HUES64 (cell line): ENCODE measurements at regions not wholly inside any gene's neighbourhood (a gene's known extent, or its start where the extent isn't known, plus 50 kb on each side); places are given as distances from the start of the nearest gene placed in this dataset.

ENCODE experiments used
- H3K27ac ChIP-seq: 2 replicates; pipeline ENCODE4 v1.7.0; 2013; ENCODE audit warnings: low read depth, low read length, inconsistent platforms
- H3K27me3 ChIP-seq: 2 replicates; pipeline ENCODE4 v1.6.1; 2013; ENCODE audit warnings: mild to moderate bottlenecking, low read length; ENCODE audit not compliant: insufficient read depth
- H3K36me3 ChIP-seq: 2 replicates; pipeline ENCODE4 v1.6.1; 2013; ENCODE audit warnings: mild to moderate bottlenecking, low read length; ENCODE audit not compliant: insufficient read depth
- H3K4me1 ChIP-seq: 2 replicates; pipeline ENCODE4 v1.6.1; 2013; ENCODE audit warnings: mild to moderate bottlenecking, low read length, moderate library complexity; ENCODE audit not compliant: insufficient read depth
- H3K4me3 ChIP-seq: 2 replicates; pipeline ENCODE4 v1.5.1; 2013; ENCODE audit warnings: mild to moderate bottlenecking, low read length, moderate library complexity
- H3K9ac ChIP-seq: 2 replicates; pipeline ENCODE4 v1.6.1; 2013; ENCODE audit warnings: mild to moderate bottlenecking, low read depth, low read length
- H3K9me3 ChIP-seq: 2 replicates; pipeline ENCODE4 v1.6.1; 2013; ENCODE audit warnings: low read depth, low read length; ENCODE audit not compliant: insufficient read depth
- WGBS: fragments of 150-250, 120-280 bp; methylation state at CpG from one replicate; pipeline ENCODE4 v1.1.7; 2013; ENCODE audit warnings: missing lambda C conversion rate; 5-methylcytosine and 5-hydroxymethylcytosine counted together

DNA sequence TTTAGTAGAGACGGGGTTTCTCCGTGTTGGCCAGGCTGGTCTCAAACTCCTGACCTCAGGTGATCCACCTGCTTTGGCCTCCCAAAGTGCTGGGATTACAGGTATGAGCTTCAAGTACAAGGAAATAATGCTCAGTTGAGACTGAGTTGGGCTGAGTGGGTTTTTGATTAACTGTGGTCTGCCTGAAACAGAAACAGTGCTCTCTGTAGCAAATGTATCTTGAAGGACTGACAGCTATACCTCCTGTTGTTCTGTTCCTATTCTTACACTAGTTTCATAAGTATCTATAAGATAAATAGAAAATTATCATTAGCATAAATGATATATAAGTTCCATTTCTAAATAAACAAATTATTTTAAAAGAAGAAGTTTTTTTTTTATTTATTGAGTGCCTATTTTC lies 142.8 kb upstream of the PTPRK start:
- H3K9ac ChIP-seq, result no peak overlapping the region
- no peaks in the 10 kb centered on the region for H3K4me1 ChIP-seq
- 93% methylated on average over 2 of the region's 2 CpGs for WGBS
- H3K4me3 ChIP-seq, result no peak overlapping the region
- H3K9me3 ChIP-seq, result no peaks in the 10 kb centered on the region
- no peak overlapping the region for H3K27ac ChIP-seq
- no peaks in the 10 kb centered on the region for H3K27me3 ChIP-seq
- no peaks in the 10 kb centered on the region for H3K36me3 ChIP-seq

DNA sequence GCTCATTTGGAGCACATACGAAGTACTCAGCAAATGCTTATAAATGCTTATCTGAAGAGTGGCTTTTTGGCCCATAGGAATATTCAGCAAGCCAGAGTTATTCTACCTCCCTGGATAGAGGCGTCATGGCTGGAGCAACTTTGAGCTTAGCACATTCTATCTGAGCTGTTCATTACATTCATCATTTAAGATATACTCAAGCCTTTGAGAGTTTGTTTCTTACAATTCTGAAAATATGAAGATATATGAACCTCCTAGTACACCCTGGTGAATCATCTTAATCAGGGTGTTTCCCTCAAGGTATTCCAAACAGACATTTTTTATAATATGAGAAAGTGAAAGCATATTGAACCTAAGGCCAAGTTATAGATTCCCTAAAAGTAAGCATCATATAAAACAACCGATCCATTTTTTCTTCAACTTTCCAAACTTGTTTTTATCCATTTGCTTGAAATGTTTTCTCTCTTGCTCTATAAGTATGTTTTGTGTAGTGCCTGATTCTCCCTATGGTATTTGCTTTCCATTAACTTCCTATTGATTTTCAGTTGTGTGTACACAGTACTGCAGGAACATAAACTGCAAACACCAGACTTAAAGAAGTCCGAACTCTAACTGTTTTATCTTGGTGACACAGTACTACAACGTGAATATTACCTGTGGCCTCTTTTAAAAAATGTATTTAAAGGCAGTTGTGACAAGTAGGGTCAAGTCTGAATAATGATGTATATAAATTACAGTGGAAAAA lies 139.7 kb upstream of the PTPRK start:
- peaks cover 7% of the 10 kb centered on the region; the same call in 1 of the 2 replicates for H3K4me1 ChIP-seq
- 96% methylated on average over 4 of the region's 5 CpGs for WGBS
- H3K4me3 ChIP-seq, result no peak overlapping the region
- H3K27me3 ChIP-seq, result no peaks in the 10 kb centered on the region
- no peak overlapping the region for H3K27ac ChIP-seq
- no peak overlapping the region for H3K9ac ChIP-seq
- H3K9me3 ChIP-seq, result no peaks in the 10 kb centered on the region
- H3K36me3 ChIP-seq, result no peaks in the 10 kb centered on the region

DNA sequence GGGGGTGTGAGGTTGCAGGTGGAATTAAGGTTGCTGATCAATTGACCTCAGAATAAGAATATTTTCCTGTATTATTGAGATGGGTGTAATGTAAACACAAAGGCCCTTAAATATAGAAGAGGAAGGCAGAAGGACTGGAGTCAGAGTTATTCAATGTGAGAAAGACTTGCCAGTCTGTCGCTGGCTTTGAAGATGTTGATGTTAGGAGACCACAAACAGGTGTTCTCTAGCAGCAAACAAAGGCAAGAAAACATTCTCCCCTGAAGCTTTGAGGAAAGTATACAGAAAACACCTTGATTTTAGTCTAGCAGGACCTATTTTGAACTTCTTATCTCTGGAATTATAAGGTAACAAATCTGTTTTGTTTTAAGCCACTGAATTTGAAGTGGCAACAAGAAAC lies 138.9 kb upstream of the PTPRK start:
- H3K36me3 ChIP-seq, result no peaks in the 10 kb centered on the region
- peaks cover 7% of the 10 kb centered on the region; the same call in 1 of the 2 replicates for H3K4me1 ChIP-seq
- H3K27me3 ChIP-seq, result no peaks in the 10 kb centered on the region
- WGBS, result 71% methylated on average over 1 of the region's 1 CpG
- H3K9me3 ChIP-seq, result no peaks in the 10 kb centered on the region
- no peak overlapping the region for H3K9ac ChIP-seq
- H3K27ac ChIP-seq, result no peak overlapping the region
- H3K4me3 ChIP-seq, result no peak overlapping the region

DNA sequence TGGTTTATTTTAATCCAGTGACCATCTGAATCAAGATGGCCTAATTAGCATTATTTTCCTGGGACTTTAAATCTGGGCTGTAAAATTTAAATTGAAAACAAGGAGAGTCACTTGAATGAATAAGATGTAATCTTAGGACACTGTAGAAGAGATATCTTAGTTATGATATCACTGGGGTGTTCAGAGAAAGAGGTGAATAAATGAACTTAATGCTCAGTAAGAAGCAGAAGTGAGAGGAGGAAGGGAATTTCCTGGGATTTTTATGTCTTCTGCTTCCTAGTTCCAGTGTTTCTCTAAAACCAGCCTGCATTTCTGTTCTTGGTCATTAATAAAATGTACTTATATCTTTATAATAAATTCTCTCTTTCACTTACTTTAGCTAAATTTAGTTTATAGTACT lies 136.8 kb upstream of the PTPRK start:
- Histone ChIP-seq H3K9ac (no peak overlapping the region), H3K36me3 (no peaks in the 10 kb centered on the region), H3K4me1 (peaks cover 7% of the 10 kb centered on the region; the same call in 1 of the 2 replicates), H3K27me3 (no peaks in the 10 kb centered on the region), H3K27ac (no peak overlapping the region), H3K4me3 (no peak overlapping the region), H3K9me3 (no peaks in the 10 kb centered on the region)

DNA sequence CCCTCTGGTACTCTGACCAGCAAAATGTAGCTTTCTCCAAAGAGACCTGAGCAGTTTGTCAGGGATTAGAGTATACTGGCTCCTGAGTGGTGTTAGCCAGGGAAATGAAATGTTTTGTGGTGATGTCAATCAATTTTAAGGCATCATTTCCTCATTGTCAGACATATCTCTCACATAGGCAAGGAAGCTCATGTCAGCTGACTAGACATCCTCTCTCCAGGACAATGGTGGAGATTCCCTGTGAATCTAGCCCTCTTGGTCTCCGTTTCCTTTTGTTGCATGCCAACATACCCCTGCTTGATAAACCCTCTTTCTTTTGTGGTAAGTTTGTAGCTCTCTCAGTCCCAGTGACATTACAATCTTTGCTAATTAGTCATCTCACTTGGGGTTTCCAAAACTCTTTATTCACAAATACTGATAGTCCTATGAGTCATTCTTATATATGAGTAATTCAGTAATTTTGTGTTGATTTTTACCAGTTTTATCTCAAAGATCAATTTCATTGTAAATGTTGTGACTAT lies 135.6 kb upstream of the PTPRK start:
- Histone ChIP-seq H3K27ac (no peak overlapping the region), H3K36me3 (no peaks in the 10 kb centered on the region), H3K9me3 (no peaks in the 10 kb centered on the region), H3K9ac (no peak overlapping the region), H3K4me1 (peaks cover 7% of the 10 kb centered on the region; the same call in 1 of the 2 replicates), H3K4me3 (no peak overlapping the region), H3K27me3 (no peaks in the 10 kb centered on the region)
- WGBS, result 60% methylated on average over 1 of the region's 1 CpG

DNA sequence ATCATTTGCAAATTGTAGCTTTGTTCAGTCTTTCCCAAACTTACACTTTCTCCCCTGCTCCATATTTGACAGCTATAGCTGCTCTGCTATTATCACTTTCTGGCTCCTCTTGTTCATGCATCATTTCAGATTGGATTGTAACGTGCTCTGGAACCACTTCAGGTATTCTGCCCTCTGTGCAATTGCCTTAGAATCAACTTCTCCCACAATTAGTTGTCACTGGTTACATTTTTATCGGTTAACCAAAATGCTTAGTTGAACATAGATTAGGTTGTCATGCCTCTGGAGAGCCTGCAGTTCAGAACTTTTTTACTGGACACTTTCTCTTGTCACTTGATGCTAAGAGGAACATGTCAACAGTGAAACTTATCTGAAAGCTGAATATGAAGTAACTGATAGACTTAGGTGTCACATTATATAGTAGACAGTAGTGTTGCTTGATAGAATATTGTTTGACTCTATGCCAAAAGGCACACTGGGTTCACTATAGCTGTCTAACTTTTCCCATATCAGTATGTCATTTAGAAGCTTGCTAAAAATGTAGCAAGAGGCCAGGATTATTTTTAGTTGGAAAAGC lies 127.7 kb upstream of the PTPRK start:
- Histone ChIP-seq H3K4me3 (no peak overlapping the region), H3K27ac (no peak overlapping the region), H3K9me3 (no peaks in the 10 kb centered on the region), H3K27me3 (no peaks in the 10 kb centered on the region), H3K36me3 (no peaks in the 10 kb centered on the region), H3K9ac (no peak overlapping the region), H3K4me1 (no peaks in the 10 kb centered on the region)
- WGBS, result 89% methylated on average over 2 of the region's 2 CpGs

DNA sequence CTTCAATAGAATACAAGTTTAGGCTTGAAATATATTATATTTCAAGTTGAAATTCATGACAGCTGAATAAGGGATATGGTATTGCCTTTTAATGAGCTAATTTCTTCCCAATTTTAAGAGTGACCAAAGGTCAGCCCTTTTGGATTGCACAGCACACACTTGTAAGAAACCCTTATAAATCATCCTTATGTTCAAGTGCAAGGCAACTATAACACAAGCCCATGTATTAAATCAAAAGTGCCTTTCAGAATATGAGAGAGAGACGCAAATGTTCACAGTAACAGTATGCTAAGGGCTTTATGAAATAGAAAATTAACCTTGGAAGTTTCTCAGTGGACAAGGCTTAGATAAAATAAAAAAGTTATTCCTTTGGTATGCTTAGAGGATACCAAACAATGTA lies 121.7 kb upstream of the PTPRK start:
- Histone ChIP-seq H3K4me1 (no peaks in the 10 kb centered on the region), H3K36me3 (no peaks in the 10 kb centered on the region), H3K9me3 (no peaks in the 10 kb centered on the region), H3K27ac (no peak overlapping the region), H3K4me3 (no peak overlapping the region), H3K9ac (no peak overlapping the region), H3K27me3 (no peaks in the 10 kb centered on the region)
- 100% methylated on average over 1 of the region's 1 CpG for WGBS

DNA sequence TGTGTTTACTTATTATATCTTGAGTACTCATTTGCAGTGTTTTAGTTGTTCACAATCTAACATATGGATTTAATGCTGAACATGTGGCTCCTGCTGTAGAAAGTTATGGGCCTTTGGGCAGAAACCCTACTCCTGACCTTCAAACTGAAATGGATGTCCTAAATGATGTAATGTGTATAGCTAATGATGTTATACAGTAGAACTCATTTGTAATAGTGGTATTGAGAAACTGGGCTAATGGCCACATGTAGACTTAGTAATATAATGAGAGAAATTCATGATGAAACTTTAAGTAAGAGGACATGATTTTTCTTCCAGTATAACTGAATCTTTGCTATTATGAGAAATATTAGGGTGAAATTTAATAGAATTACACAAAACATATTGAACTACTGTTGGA lies 121.3 kb upstream of the PTPRK start:
- Histone ChIP-seq H3K36me3 (no peaks in the 10 kb centered on the region), H3K9me3 (no peaks in the 10 kb centered on the region), H3K4me3 (no peak overlapping the region), H3K4me1 (no peaks in the 10 kb centered on the region), H3K27me3 (no peaks in the 10 kb centered on the region), H3K9ac (no peak overlapping the region), H3K27ac (no peak overlapping the region)

DNA sequence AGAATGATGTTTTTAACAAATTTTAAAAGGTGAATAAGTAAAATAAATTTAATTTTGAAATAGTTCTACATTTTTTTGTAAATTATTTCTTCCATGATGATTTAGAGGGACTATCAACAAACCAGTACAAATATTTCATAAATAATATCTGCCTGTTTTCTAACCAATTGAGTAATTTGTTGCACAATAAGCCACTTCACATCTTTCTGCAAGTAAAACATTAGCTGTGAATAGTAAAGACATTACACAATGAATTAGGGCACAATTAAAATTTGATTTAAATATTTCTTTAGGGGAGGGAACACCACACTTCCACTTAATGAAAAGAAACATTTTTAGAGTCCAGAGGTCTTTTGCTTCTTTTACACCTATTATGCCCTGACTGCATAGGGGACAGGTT lies 118.4 kb upstream of the PTPRK start:
- H3K9ac ChIP-seq, result no peak overlapping the region
- H3K36me3 ChIP-seq, result no peaks in the 10 kb centered on the region
- no peaks in the 10 kb centered on the region for H3K4me1 ChIP-seq
- H3K27ac ChIP-seq, result no peak overlapping the region
- H3K27me3 ChIP-seq, result no peaks in the 10 kb centered on the region
- no peaks in the 10 kb centered on the region for H3K9me3 ChIP-seq
- no peak overlapping the region for H3K4me3 ChIP-seq

DNA sequence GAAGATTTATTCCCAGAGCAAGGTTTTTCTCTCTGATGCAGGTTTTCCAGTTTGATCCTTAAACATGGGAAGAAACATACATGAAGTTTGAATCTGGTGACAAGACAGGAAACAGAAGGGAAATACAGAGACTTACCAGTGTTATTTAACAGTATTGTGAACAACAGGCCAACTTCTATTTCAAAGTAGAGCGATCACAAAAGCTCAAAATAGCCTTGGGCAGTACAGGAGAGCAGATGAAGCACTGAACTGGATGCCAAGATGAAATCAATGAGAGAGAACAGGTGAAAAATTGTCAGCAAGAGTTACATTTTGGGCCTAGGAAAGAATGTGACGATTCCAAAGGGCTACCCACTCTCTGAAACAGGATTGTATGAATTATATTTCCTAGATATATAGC lies 114.8 kb upstream of the PTPRK start:
- WGBS, result 94% methylated on average over 2 of the region's 2 CpGs
- Histone ChIP-seq H3K36me3 (no peaks in the 10 kb centered on the region), H3K27ac (no peak overlapping the region)

DNA sequence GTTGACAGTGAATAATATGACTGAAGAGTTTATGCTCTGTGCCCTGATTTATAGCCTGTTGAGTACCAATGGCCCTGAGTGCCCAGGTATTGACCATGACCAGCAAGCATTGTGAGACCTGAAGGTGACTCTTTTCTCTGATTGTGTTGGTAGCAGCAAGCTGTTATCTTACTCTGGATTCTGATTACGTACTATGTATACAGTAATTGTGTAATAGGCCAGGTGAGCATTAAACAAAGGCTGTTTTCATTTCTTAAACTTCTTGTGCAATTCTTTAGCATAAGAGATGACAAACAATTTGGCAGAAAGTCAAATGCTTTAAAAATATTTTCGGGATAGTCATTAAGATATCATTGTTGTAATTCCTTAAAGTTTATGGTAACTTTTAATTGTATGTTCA lies 111.7 kb upstream of the PTPRK start:
- no peaks in the 10 kb centered on the region for H3K36me3 ChIP-seq
- no peaks in the 10 kb centered on the region for H3K4me1 ChIP-seq
- H3K9me3 ChIP-seq, result no peaks in the 10 kb centered on the region
- no peaks in the 10 kb centered on the region for H3K27me3 ChIP-seq
- H3K27ac ChIP-seq, result no peak overlapping the region
- H3K4me3 ChIP-seq, result no peak overlapping the region
- no peak overlapping the region for H3K9ac ChIP-seq
- WGBS, result 100% methylated on average over 2 of the region's 2 CpGs

More for the DNA sequence above, 114.8 kb upstream of the PTPRK start:
- H3K4me3 ChIP-seq, result no peak overlapping the region
- H3K4me1 ChIP-seq, result no peaks in the 10 kb centered on the region
- H3K9me3 ChIP-seq, result no peaks in the 10 kb centered on the region
- no peaks in the 10 kb centered on the region for H3K27me3 ChIP-seq
- H3K9ac ChIP-seq, result no peak overlapping the region
